HEK293 (cell line): ENCODE measurements at regions not wholly inside any gene's neighbourhood (a gene's known extent, or its start where the extent isn't known, plus 50 kb on each side); places are given as distances from the start of the nearest gene placed in this dataset.
A peak's percentile ranks its signal among the peaks of the same experiment; 100 is the strongest.

ENCODE experiments used
- CTCF ChIA-PET: fragments of 350-600 bp; formaldehyde crosslinking; extraction: SDS; loops from one replicate; lab custom pipeline; 2021; ENCODE audit warnings: antibody characterized with exemption; lab: Yijun Ruan, JAX
- POLR2A ChIA-PET: fragments of 300-600 bp; formaldehyde crosslinking; extraction: SDS; loops from one replicate; lab custom pipeline; 2020; ENCODE audit warnings: antibody characterized with exemption, inconsistent platforms; lab: Yijun Ruan, JAX
- H3K27ac ChIP-seq: fragments of 200-500 bp; sonication (Bioruptor generic); 2 replicates; pipeline ENCODE4 v1.5.1; 2014; ENCODE audit warnings: low read depth, low read length, control low read depth, inconsistent platforms; ENCODE audit errors: extremely low read depth
- H3K36me3 ChIP-seq, 2 experiments: fragments of 200-500 bp in 1 of 2; sonication (Bioruptor generic) in 1 of 2; 1 replicate in 1 of 2; 2 replicates in 1 of 2; pipeline ENCODE4 v1.5.1; 2014 to 2017; ENCODE audit warnings: inconsistent platforms in 2 of 2, low read length in 2 of 2; ENCODE audit not compliant: control insufficient read depth in 2 of 2, insufficient read depth in 1 of 2
- H3K4me1 ChIP-seq: fragments of 200-500 bp; sonication (Bioruptor generic); 2 replicates; pipeline ENCODE4 v1.5.1; 2014; ENCODE audit warnings: mild to moderate bottlenecking, low read length, inconsistent platforms; ENCODE audit not compliant: control insufficient read depth, insufficient read depth
- H3K4me3 ChIP-seq: 2 replicates; pipeline ENCODE4 v1.5.1; 2011; ENCODE audit warnings: low read depth, mild to moderate bottlenecking, control low read depth, low read length, moderate library complexity
- H3K9me3 ChIP-seq: fragments of 200-500 bp; sonication (Bioruptor generic); 2 replicates; pipeline ENCODE4 v1.5.1; 2014; ENCODE audit warnings: low read depth, low read length, inconsistent platforms; ENCODE audit not compliant: control insufficient read depth, insufficient read depth
- FEZF1 ChIP-seq: fragments of 450-650 bp; formaldehyde crosslinking; IDR thresholded peaks from 2 replicates; pipeline ENCODE4 v1.5.1; 2016; ENCODE audit warnings: missing biosample characterization, missing genetic modification characterization
- GLIS2 ChIP-seq: fragments of 450-650 bp; formaldehyde crosslinking; IDR thresholded peaks from 2 replicates; pipeline ENCODE4 v1.5.1; 2016; ENCODE audit warnings: missing biosample characterization, missing genetic modification characterization
- HIC1 ChIP-seq: fragments of 450-650 bp; formaldehyde crosslinking; IDR thresholded peaks from 2 replicates; pipeline ENCODE4 v1.5.1; 2016; ENCODE audit warnings: missing biosample characterization, missing genetic modification characterization
- KLF1 ChIP-seq: fragments of 450-650 bp; formaldehyde crosslinking; IDR thresholded peaks from 2 replicates; pipeline ENCODE4 v1.5.1; 2016; ENCODE audit warnings: missing biosample characterization, missing genetic modification characterization
- KLF7 ChIP-seq: fragments of 450-650 bp; formaldehyde crosslinking; IDR thresholded peaks from 2 replicates; pipeline ENCODE4 v1.5.1; 2016; ENCODE audit warnings: missing biosample characterization, missing genetic modification characterization, borderline replicate concordance
- RBAK ChIP-seq: fragments of 450-650 bp; formaldehyde crosslinking; IDR thresholded peaks from 2 replicates; pipeline ENCODE4 v1.5.1; 2016; ENCODE audit warnings: missing biosample characterization, missing genetic modification characterization
- SP2 ChIP-seq: fragments of 450-650 bp; formaldehyde crosslinking; IDR thresholded peaks from 2 replicates; pipeline ENCODE4 v1.5.1; 2016; ENCODE audit warnings: missing biosample characterization, missing genetic modification characterization
- TCF7L2 ChIP-seq: IDR thresholded peaks from 2 replicates; pipeline ENCODE4 v1.6.1; 2011; ENCODE audit warnings: low read depth, mild to moderate bottlenecking, inconsistent platforms, low read length, moderate library complexity, borderline replicate concordance
- ZBTB7A ChIP-seq: fragments of 450-650 bp; formaldehyde crosslinking; IDR thresholded peaks from 2 replicates; pipeline ENCODE4 v1.5.1; 2016; ENCODE audit warnings: low read depth, missing biosample characterization, missing genetic modification characterization
- ZNF121 ChIP-seq: fragments of 450-650 bp; formaldehyde crosslinking; IDR thresholded peaks from 2 replicates; pipeline ENCODE4 v1.5.1; 2016; ENCODE audit warnings: missing biosample characterization, missing genetic modification characterization
- ZNF311 ChIP-seq: fragments of 450-650 bp; formaldehyde crosslinking; IDR thresholded peaks from 2 replicates; pipeline ENCODE4 v1.5.1; 2017; ENCODE audit warnings: missing biosample characterization, missing genetic modification characterization, borderline replicate concordance
- ZNF37A ChIP-seq: fragments of 450-650 bp; IDR thresholded peaks from 2 replicates; pipeline ENCODE4 v1.5.1; 2018; ENCODE audit warnings: missing biosample characterization, missing genetic modification characterization
- ZNF423 ChIP-seq: fragments of 450-650 bp; formaldehyde crosslinking; IDR thresholded peaks from 2 replicates; pipeline ENCODE4 v1.5.1; 2016; ENCODE audit warnings: missing biosample characterization, missing genetic modification characterization
- ZNF433 ChIP-seq: fragments of 450-650 bp; formaldehyde crosslinking; IDR thresholded peaks from 2 replicates; pipeline ENCODE4 v1.5.1; 2016; ENCODE audit warnings: missing biosample characterization, missing genetic modification characterization, low read depth
- ZNF518A ChIP-seq: fragments of 450-650 bp; formaldehyde crosslinking; conservative IDR thresholded peaks from 2 replicates; pipeline ENCODE4 v1.5.1; 2016; ENCODE audit warnings: low read depth, missing biosample characterization, missing genetic modification characterization
- ZNF529 ChIP-seq: fragments of 450-650 bp; formaldehyde crosslinking; IDR thresholded peaks from 2 replicates; pipeline ENCODE4 v1.5.1; 2017; ENCODE audit warnings: missing genetic modification characterization, missing biosample characterization; ENCODE audit not compliant: insufficient replicate concordance
- ZNF585B ChIP-seq: fragments of 450-650 bp; formaldehyde crosslinking; IDR thresholded peaks from 2 replicates; pipeline ENCODE4 v1.5.1; 2016; ENCODE audit warnings: missing biosample characterization, missing genetic modification characterization
- ZNF600 ChIP-seq: fragments of 450-650 bp; formaldehyde crosslinking; IDR thresholded peaks from 2 replicates; pipeline ENCODE4 v1.5.1; 2016; ENCODE audit warnings: missing biosample characterization, missing genetic modification characterization
- ZNF621 ChIP-seq: fragments of 450-650 bp; formaldehyde crosslinking; IDR thresholded peaks from 2 replicates; pipeline ENCODE4 v1.5.1; 2017; ENCODE audit warnings: missing biosample characterization, missing genetic modification characterization
- ZNF624 ChIP-seq: fragments of 450-650 bp; formaldehyde crosslinking; IDR thresholded peaks from 2 replicates; pipeline ENCODE4 v1.5.1; 2017; ENCODE audit warnings: missing biosample characterization, missing genetic modification characterization
- ZSCAN23 ChIP-seq: fragments of 450-650 bp; formaldehyde crosslinking; IDR thresholded peaks from 2 replicates; pipeline ENCODE4 v1.5.1; 2016; ENCODE audit warnings: missing biosample characterization, missing genetic modification characterization
- ZSCAN4 ChIP-seq: fragments of 450-650 bp; formaldehyde crosslinking; IDR thresholded peaks from 2 replicates; pipeline ENCODE4 v1.5.1; 2017; ENCODE audit warnings: missing biosample characterization, missing genetic modification characterization
- TF ChIP-seq, protein P1 (sequence below): fragments of 450-650 bp; formaldehyde crosslinking; IDR thresholded peaks from 2 replicates; pipeline ENCODE4 v1.5.1; 2016; ENCODE audit warnings: missing biosample characterization, missing genetic modification characterization
- TF ChIP-seq, protein P2 (sequence below): fragments of 450-650 bp; formaldehyde crosslinking; IDR thresholded peaks from 2 replicates; pipeline ENCODE4 v1.5.1; 2016; ENCODE audit warnings: missing biosample characterization, missing genetic modification characterization
- TF ChIP-seq, protein P3 (sequence below): fragments of 450-650 bp; formaldehyde crosslinking; IDR thresholded peaks from 2 replicates; pipeline ENCODE4 v1.5.1; 2016; ENCODE audit warnings: missing biosample characterization, missing genetic modification characterization

GRCh38 chr4:182188622-182189021 is 54.6 kb upstream of the TENM3 start (continued):
- TF ChIP-seq GLIS2 (tag by site-specific recombination), result no peak
- no peak for TF ChIP-seq ZNF433 (tag by site-specific recombination)
- no peak for TF ChIP-seq ZNF518A (tag by site-specific recombination)
- TF ChIP-seq ZNF529 (tag by site-specific recombination), result no peak
- TF ChIP-seq, protein P1, sequence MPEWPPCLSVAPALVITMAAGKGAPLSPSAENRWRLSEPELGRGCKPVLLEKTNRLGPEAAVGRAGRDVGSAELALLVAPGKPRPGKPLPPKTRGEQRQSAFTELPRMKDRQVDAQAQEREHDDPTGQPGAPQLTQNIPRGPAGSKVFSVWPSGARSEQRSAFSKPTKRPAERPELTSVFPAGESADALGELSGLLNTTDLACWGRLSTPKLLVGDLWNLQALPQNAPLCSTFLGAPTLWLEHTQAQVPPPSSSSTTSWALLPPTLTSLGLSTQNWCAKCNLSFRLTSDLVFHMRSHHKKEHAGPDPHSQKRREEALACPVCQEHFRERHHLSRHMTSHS (tag by site-specific recombination), result no peak

DNA sequence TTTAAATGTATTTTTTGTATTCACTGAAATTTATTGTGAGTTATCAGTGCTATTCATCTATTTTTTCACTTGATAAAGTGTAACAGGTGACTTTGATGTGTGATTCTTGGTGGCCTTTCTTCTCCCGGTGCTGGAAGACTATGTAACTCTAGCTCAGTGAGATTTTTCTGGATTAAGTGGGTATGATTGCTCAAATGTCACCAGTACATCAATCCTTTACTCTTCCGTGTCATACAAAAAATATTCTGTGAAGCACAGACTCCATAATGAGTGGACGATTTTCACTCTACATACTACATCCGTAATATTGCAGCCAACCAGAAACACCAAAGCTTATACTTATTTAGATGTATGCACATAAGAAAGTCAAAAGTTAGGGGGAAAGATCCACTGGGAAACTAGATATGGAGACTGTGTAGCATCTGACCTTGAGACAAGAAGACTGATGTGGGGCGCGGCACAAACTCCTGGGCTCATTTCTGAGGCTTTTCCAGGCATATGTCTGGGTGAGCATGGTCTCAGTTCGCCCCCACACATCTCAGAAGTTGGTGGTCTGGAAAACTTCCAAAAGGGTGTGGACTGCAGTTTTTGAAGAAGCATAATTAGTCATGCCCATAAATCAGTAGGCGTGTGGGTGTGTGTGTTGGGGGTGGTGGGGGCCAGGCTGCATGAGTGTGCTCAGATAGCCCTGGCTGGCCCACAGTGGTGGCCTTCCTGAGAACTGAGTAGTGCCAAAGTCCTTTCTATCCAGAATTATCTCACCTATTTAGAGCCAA is 53.9 kb upstream of the TENM3 start:
- H3K9me3 ChIP-seq, result no peaks in the 10 kb centered on the region
- peak overlapping the region; percentile 55; the same call in 1 of the 2 replicates for H3K27ac ChIP-seq
- ChIA-PET POLR2A (interaction anchor here (1.3 kb wide), 1 partner anchor 44 kb away, joined by 3 read pairs; no protein-coding TSS in a partner anchor), CTCF (no interaction called here)
- H3K4me1 ChIP-seq, result peaks cover 26% of the 10 kb centered on the region
- no peak overlapping the region; the same call in 1 of the 2 replicates for H3K4me3 ChIP-seq
- no peaks in the 10 kb centered on the region for H3K36me3 ChIP-seq
- TF ChIP-seq HIC1 (tag by site-specific recombination), result peak; percentile 54; the same call in 1 of the 2 replicates
- TF ChIP-seq ZNF621, result no peak
- TF ChIP-seq, protein P2, sequence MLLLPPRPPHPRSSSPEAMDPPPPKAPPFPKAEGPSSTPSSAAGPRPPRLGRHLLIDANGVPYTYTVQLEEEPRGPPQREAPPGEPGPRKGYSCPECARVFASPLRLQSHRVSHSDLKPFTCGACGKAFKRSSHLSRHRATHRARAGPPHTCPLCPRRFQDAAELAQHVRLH (tag by site-specific recombination), result peak; percentile 54; the same call in 1 of the 2 replicates
- TF ChIP-seq ZSCAN23 (tag by site-specific recombination), result no peak
- TF ChIP-seq TCF7L2, result peak; percentile 51; the same call in 1 of the 2 replicates
- no peak for TF ChIP-seq ZBTB7A
- TF ChIP-seq KLF1 (tag by site-specific recombination), result peak; percentile 94
- no peak for TF ChIP-seq ZNF600 (tag by site-specific recombination)
- TF ChIP-seq ZNF585B (tag by site-specific recombination), result no peak
- TF ChIP-seq RBAK, result no peak
- no peak for TF ChIP-seq ZNF121 (tag by site-specific recombination)
- TF ChIP-seq, protein P3, sequence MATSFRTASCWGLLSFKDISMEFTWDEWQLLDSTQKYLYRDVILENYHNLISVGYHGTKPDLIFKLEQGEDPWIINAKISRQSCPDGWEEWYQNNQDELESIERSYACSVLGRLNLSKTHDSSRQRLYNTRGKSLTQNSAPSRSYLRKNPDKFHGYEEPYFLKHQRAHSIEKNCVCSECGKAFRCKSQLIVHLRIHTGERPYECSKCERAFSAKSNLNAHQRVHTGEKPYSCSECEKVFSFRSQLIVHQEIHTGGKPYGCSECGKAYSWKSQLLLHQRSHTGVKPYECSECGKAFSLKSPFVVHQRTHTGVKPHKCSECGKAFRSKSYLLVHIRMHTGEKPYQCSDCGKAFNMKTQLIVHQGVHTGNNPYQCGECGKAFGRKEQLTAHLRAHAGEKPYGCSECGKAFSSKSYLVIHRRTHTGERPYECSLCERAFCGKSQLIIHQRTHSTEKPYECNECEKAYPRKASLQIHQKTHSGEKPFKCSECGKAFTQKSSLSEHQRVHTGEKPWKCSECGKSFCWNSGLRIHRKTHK, result no peak
- no peak for TF ChIP-seq ZNF37A (tag by site-specific recombination)
- TF ChIP-seq FEZF1 (tag by site-specific recombination), result peak; percentile 81
- TF ChIP-seq ZSCAN4 (tag by site-specific recombination), result peak; percentile 89
- TF ChIP-seq SP2, result peak; percentile 32; the same call in 1 of the 2 replicates
- peak; percentile 69; the same call in 1 of the 2 replicates for TF ChIP-seq KLF7 (tag by site-specific recombination)
- no peak for TF ChIP-seq ZNF311 (tag by site-specific recombination)
- TF ChIP-seq ZNF624 (tag by site-specific recombination), result no peak
- TF ChIP-seq ZNF423 (tag by site-specific recombination), result no peak
